Muscle of leg (tissue), 3 donors: ENCODE measurements at regions not wholly inside any gene's neighbourhood (a gene's known extent, or its start where the extent isn't known, plus 50 kb on each side); places are given as distances from the start of the nearest gene placed in this dataset.

Source experiments
- DNase-seq: peaks from one replicate; pipeline ENCODE4 v3.0.0; 2013
- H3K27ac ChIP-seq: one replicate; pipeline ENCODE4 v1.5.1; 2013; ENCODE audit warnings: mild to moderate bottlenecking, low read length, control low read depth
- H3K27me3 ChIP-seq: one replicate; pipeline ENCODE4 v1.6.1; 2013; ENCODE audit warnings: low read length; ENCODE audit not compliant: control insufficient read depth, insufficient read depth
- H3K36me3 ChIP-seq: one replicate; pipeline ENCODE4 v1.6.1; 2013; ENCODE audit warnings: low read length; ENCODE audit not compliant: control insufficient read depth, insufficient read depth
- H3K4me1 ChIP-seq: one replicate; pipeline ENCODE4 v1.6.1; 2013; ENCODE audit warnings: low read length; ENCODE audit not compliant: control insufficient read depth, insufficient read depth
- H3K4me3 ChIP-seq: one replicate; pipeline ENCODE4 v1.5.1; 2013; ENCODE audit warnings: low read length, control low read depth
- H3K9me3 ChIP-seq: replicated peaks from 2 replicates; pipeline ENCODE4 v1.6.1; 2013; ENCODE audit warnings: low read depth, low read length; ENCODE audit not compliant: control insufficient read depth
- WGBS: methylation state at CpG from one replicate; pipeline ENCODE4 v1.1.5; 2013; ENCODE audit warnings: missing lambda C conversion rate; ENCODE audit not compliant: insufficient coverage; 5-methylcytosine and 5-hydroxymethylcytosine counted together

- Histone ChIP-seq H3K36me3 (no peaks in the 10 kb centered on the region), H3K9me3 (no peaks in the 10 kb centered on the region), H3K27me3 (no peaks in the 10 kb centered on the region), H3K4me3 (no peak overlapping the region), H3K27ac (no peak overlapping the region), H3K4me1 (peaks cover 2% of the 10 kb centered on the region)
- no peak for DNase-seq
- WGBS: 60% methylated on average over 1 of the region's 2 CpGs
These were observed 116.8 kb upstream of the SLC38A4 start for GRCh38 chr12:46942579-46942978.

GRCh38 chr12:46944088-46944487, 118.3 kb upstream of the SLC38A4 start:
- no peaks in the 10 kb centered on the region for H3K9me3 ChIP-seq
- no peaks in the 10 kb centered on the region for H3K27me3 ChIP-seq
- H3K4me3 ChIP-seq: no peak overlapping the region
- H3K27ac ChIP-seq: no peak overlapping the region
- H3K4me1 ChIP-seq: peaks cover 2% of the 10 kb centered on the region
- no CpG with 5 or more reads among the region's 2 CpGs for WGBS
- peak; percentile 80 for DNase-seq
- no peaks in the 10 kb centered on the region for H3K36me3 ChIP-seq

- Histone ChIP-seq H3K4me3 (no peak overlapping the region), H3K27me3 (no peaks in the 10 kb centered on the region), H3K36me3 (no peaks in the 10 kb centered on the region), H3K4me1 (peaks cover 2% of the 10 kb centered on the region), H3K9me3 (no peaks in the 10 kb centered on the region), H3K27ac (no peak overlapping the region)
- whole genome bisulfite sequencing: no CpG with 5 or more reads among the region's 5 CpGs
- DNase-seq: no peak
These were observed 119.0 kb upstream of the SLC38A4 start for GRCh38 chr12:46944771-46945170.

- Histone ChIP-seq H3K9me3 (no peaks in the 10 kb centered on the region), H3K27ac (no peak overlapping the region), H3K4me3 (no peak overlapping the region), H3K4me1 (peaks cover 2% of the 10 kb centered on the region), H3K27me3 (no peaks in the 10 kb centered on the region), H3K36me3 (no peaks in the 10 kb centered on the region)
- no peak for DNase-seq
- no CpG with 5 or more reads among the region's 3 CpGs for WGBS
These were observed 119.8 kb upstream of the SLC38A4 start for GRCh38 chr12:46945591-46945990.

- no CpG with 5 or more reads among the region's 2 CpGs for WGBS
- no peak for DNase-seq
- H3K27ac ChIP-seq: no peak overlapping the region
- H3K9me3 ChIP-seq: no peaks in the 10 kb centered on the region
- H3K4me1 ChIP-seq: peaks cover 2% of the 10 kb centered on the region
- H3K36me3 ChIP-seq: no peaks in the 10 kb centered on the region
- no peak overlapping the region for H3K4me3 ChIP-seq
- H3K27me3 ChIP-seq: no peaks in the 10 kb centered on the region
These were observed 120.3 kb upstream of the SLC38A4 start for GRCh38 chr12:46946137-46946536.

- no peaks in the 10 kb centered on the region for H3K4me1 ChIP-seq
- no peaks in the 10 kb centered on the region for H3K9me3 ChIP-seq
- WGBS: no CpG with 5 or more reads among the region's 1 CpG
- H3K27ac ChIP-seq: no peak overlapping the region
- H3K36me3 ChIP-seq: no peaks in the 10 kb centered on the region
- H3K27me3 ChIP-seq: no peaks in the 10 kb centered on the region
- H3K4me3 ChIP-seq: no peak overlapping the region
- no peak for DNase-seq
These were observed 123.2 kb upstream of the SLC38A4 start for GRCh38 chr12:46948936-46949545.

GRCh38 chr12:46950094-46950493, 124.3 kb upstream of the SLC38A4 start:
- WGBS: no CpG with 5 or more reads among the region's 3 CpGs
- DNase-seq: no peak
- Histone ChIP-seq H3K4me1 (no peaks in the 10 kb centered on the region), H3K27ac (no peak overlapping the region), H3K27me3 (no peaks in the 10 kb centered on the region), H3K36me3 (no peaks in the 10 kb centered on the region), H3K9me3 (no peaks in the 10 kb centered on the region), H3K4me3 (no peak overlapping the region)

GRCh38 chr12:46952880-46953483, 126.4 kb upstream of the PCED1B start:
- Histone ChIP-seq H3K9me3 (no peaks in the 10 kb centered on the region), H3K27ac (no peak overlapping the region), H3K27me3 (no peaks in the 10 kb centered on the region), H3K4me3 (no peak overlapping the region), H3K36me3 (no peaks in the 10 kb centered on the region), H3K4me1 (peaks cover 2% of the 10 kb centered on the region)
- no peak for DNase-seq
- WGBS: no CpG with 5 or more reads among the region's 1 CpG

- Histone ChIP-seq H3K27ac (no peak overlapping the region), H3K9me3 (no peaks in the 10 kb centered on the region), H3K27me3 (no peaks in the 10 kb centered on the region), H3K36me3 (no peaks in the 10 kb centered on the region), H3K4me3 (no peak overlapping the region), H3K4me1 (peaks cover 7% of the 10 kb centered on the region)
- WGBS: 50% methylated on average over 2 of the region's 5 CpGs
- no peak for DNase-seq
These were observed 122.9 kb upstream of the PCED1B start for GRCh38 chr12:46956451-46957035.

- DNase-seq: no peak
- peaks cover 7% of the 10 kb centered on the region for H3K4me1 ChIP-seq
- H3K36me3 ChIP-seq: no peaks in the 10 kb centered on the region
- WGBS: no CpG with 5 or more reads among the region's 3 CpGs
- no peak overlapping the region for H3K27ac ChIP-seq
- H3K9me3 ChIP-seq: no peaks in the 10 kb centered on the region
- H3K27me3 ChIP-seq: no peaks in the 10 kb centered on the region
- H3K4me3 ChIP-seq: no peak overlapping the region
These were observed 121.4 kb upstream of the PCED1B start for GRCh38 chr12:46958053-46958452.
